Activated CD4-positive, alpha-beta T cell treated with anti-CD3 and anti-CD28 coated beads, Interleukin-2, amount 10 ng/mL, durations not matched to agents 24 days and 14 days (primary cell): ENCODE measurements at regions not wholly inside any gene's neighbourhood (a gene's known extent, or its start where the extent isn't known, plus 50 kb on each side); places are given as distances from the start of the nearest gene placed in this dataset.
"Not testable (repeated sequence)": the region's sequence is repeated elsewhere in the genome, so short reads cannot be mapped to it uniquely, and the experiment has no call there.

Source experiments
- DNase-seq: peaks from one replicate; pipeline ENCODE4 v3.0.0; 2022
- H3K27ac Mint-ChIP-seq: one replicate; pipeline ENCODE4 v1.8.0; 2022; ENCODE audit warnings: mild to moderate bottlenecking, mixed read lengths
- H3K27me3 Mint-ChIP-seq: one replicate; pipeline ENCODE4 v1.8.0; 2022; ENCODE audit warnings: mixed read lengths
- H3K36me3 Mint-ChIP-seq: one replicate; pipeline ENCODE4 v1.8.0; 2022; ENCODE audit warnings: low read depth, mild to moderate bottlenecking, mixed read lengths
- H3K4me1 Mint-ChIP-seq: one replicate; pipeline ENCODE4 v1.8.0; 2021; ENCODE audit warnings: mixed read lengths
- H3K4me3 Mint-ChIP-seq: one replicate; pipeline ENCODE4 v1.8.0; 2022; ENCODE audit warnings: mild to moderate bottlenecking, moderate library complexity, mixed read lengths
- H3K9me3 Mint-ChIP-seq: one replicate; pipeline ENCODE4 v1.8.0; 2021; ENCODE audit warnings: mixed read lengths
- intact Hi-C: fragments of 100-400 bp; cut with micrococcal nuclease; formaldehyde crosslinking; loops from one replicate; pipeline ENCODE4 v1.15.1; 2023

DNA sequence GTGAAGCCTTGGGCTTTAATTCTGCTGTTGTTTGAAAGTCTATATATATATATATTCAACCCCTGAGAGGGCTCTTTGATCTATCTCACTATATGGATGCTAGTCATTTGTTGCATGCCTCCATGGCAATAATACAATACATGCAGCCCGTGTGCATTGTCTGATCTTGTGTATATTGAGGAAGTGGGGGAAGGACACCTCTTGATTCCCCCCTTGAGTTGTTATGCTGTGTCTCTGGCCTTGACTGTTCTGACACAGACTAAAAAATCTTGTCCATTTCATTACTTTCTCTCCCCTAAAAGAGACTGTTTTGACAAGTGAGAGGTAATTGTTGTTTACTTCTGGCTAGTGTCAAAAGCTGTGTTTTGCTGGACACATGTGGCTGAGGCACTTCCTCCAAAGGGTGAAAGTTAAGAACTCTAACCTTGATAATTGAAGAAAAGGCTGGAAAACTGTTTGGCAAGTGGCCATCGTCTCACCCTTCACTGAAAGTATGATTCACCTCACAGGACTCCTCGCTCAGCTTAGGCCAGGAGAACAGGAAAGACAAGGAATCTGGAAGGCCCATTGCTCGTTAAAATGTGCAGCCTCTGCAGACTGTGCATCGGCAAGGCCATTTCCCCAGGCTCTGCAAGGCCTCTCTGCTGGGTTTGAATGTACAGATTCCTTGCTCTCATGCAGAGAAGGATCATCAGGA, 304.0 kb downstream of the PRELID2 start:
- intact Hi-C loops, result no loop called here
- DNase-seq, result no peak
- no peaks in the 10 kb centered on the region for H3K36me3 Mint-ChIP-seq
- H3K4me1 Mint-ChIP-seq, result no peaks in the 10 kb centered on the region
- no peaks in the 10 kb centered on the region for H3K9me3 Mint-ChIP-seq
- H3K27me3 Mint-ChIP-seq, result no peaks in the 10 kb centered on the region
- H3K27ac Mint-ChIP-seq, result no peak overlapping the region
- no peak overlapping the region for H3K4me3 Mint-ChIP-seq

DNA sequence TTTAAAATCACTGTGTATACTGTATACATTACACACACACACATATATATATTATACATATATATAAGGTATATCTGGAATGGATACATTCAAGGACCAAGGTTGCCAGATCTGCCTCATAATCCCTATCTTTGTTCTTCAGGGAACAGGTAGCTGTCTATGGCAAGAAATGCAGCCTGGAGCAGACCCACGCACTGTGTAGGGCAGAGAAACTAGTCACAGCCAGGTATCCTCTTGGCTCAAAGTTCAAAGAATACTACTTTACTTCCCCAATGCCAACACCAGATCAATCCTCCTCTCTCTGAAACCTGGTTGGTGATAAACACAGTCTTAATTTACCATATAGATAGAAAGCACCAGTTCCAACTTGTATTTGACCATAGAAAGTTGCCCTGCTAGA, 313.6 kb downstream of the PRELID2 start:
- no peak overlapping the region for H3K27ac Mint-ChIP-seq
- no peaks in the 10 kb centered on the region for H3K4me1 Mint-ChIP-seq

DNA sequence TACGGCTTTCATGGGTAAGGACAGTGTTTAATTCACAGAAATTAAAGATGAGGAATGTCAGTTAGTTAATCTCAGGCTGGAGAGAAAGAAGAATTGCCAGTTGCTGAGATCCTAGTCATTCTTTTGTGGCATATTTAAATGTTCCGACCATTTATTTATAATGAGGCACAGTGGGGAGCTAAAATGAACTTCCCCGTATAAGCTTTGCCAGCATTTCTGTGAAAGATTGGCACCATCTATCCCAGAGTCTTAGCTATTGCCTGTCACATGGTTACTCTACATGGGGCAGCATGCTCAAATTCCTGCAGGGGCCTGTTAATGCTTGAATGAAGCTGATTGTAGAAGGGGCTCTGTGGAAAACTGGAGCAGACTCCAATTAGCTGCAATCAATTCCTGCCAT, 314.1 kb downstream of the PRELID2 start:
- DNase-seq, result no peak
- H3K4me1 Mint-ChIP-seq, result no peaks in the 10 kb centered on the region
- intact Hi-C loops, result no loop called here
- H3K9me3 Mint-ChIP-seq, result peaks cover 4% of the 10 kb centered on the region
- H3K27me3 Mint-ChIP-seq, result no peaks in the 10 kb centered on the region
- H3K36me3 Mint-ChIP-seq, result no peaks in the 10 kb centered on the region
- H3K4me3 Mint-ChIP-seq, result no peak overlapping the region
- H3K27ac Mint-ChIP-seq, result no peak overlapping the region

More for the DNA sequence above, 313.6 kb downstream of the PRELID2 start:
- intact Hi-C loops, result no loop called here
- no peak overlapping the region for H3K4me3 Mint-ChIP-seq
- no peaks in the 10 kb centered on the region for H3K36me3 Mint-ChIP-seq
- no peak for DNase-seq
- H3K9me3 Mint-ChIP-seq, result peaks cover 4% of the 10 kb centered on the region
- H3K27me3 Mint-ChIP-seq, result no peaks in the 10 kb centered on the region

- Mint-ChIP-seq H3K4me3 (no peak overlapping the region), H3K27ac (no peak overlapping the region), H3K9me3 (peaks cover 4% of the 10 kb centered on the region), H3K4me1 (no peaks in the 10 kb centered on the region), H3K36me3 (no peaks in the 10 kb centered on the region), H3K27me3 (no peaks in the 10 kb centered on the region)
- DNase-seq, result no peak
- intact Hi-C loops, result no loop called here
These were observed 314.8 kb downstream of the PRELID2 start for GRCh38 chr5:145520335-145520734.

GRCh38 chr5:145517588-145517987, 317.6 kb downstream of the PRELID2 start:
- H3K4me1 Mint-ChIP-seq, H3K36me3 Mint-ChIP-seq, H3K27me3 Mint-ChIP-seq, DNase-seq, H3K9me3 Mint-ChIP-seq, H3K27ac Mint-ChIP-seq, H3K4me3 Mint-ChIP-seq, intact Hi-C loops: not testable (repeated sequence)

- Mint-ChIP-seq H3K36me3 (no peaks in the 10 kb centered on the region), H3K4me3 (no peak overlapping the region), H3K4me1 (no peaks in the 10 kb centered on the region), H3K9me3 (peaks cover 4% of the 10 kb centered on the region), H3K27ac (no peak overlapping the region), H3K27me3 (no peaks in the 10 kb centered on the region)
- intact Hi-C loops, result no loop called here
- DNase-seq, result no peak
These were observed 323.8 kb downstream of the PRELID2 start for GRCh38 chr5:145511351-145511750.

DNA sequence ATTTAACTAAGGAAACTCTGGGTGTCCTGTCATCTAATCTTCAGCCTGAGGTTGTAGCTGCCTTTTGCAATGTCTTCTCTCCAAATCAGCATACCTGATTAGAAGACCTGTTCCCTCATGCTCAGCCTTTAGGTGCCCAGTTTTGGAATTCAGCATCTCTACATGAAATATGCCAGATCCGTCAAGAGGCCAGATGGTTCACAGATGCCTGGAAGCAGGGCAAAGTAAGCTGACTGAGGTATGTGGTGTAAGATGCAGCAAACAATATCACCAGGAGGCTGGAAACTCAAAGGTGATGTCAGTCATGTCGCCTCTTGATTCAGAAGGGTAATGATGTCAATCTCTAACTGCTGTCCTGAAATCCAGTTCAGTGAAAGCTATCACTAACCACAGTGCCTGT, 324.4 kb downstream of the PRELID2 start:
- H3K4me1 Mint-ChIP-seq, result no peaks in the 10 kb centered on the region
- H3K27me3 Mint-ChIP-seq, result no peaks in the 10 kb centered on the region
- no peak overlapping the region for H3K27ac Mint-ChIP-seq
- intact Hi-C loops, result no loop called here
- no peak for DNase-seq
- peaks cover 4% of the 10 kb centered on the region for H3K9me3 Mint-ChIP-seq
- no peak overlapping the region for H3K4me3 Mint-ChIP-seq
- H3K36me3 Mint-ChIP-seq, result no peaks in the 10 kb centered on the region

DNA sequence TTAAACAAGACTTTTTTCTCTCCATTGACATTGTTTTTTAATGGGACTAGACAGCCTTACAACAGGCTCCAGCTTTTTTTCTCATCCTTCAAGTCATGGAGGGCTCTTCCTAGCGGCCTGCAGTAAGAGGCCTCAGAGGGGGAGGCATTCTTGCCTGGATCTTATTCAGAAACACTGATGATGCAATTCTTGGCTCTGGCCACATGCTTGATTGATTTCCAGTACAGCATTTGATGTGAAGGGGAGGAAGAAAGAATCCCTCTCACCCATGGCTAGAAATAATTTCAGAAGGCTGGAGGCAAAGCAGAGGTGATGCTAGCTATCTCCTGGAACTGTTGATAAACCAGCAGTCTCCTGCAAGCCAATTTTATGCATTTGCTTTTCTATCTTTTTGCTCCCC, 324.8 kb downstream of the PRELID2 start:
- Mint-ChIP-seq H3K4me1 (no peaks in the 10 kb centered on the region), H3K4me3 (no peak overlapping the region), H3K27ac (no peak overlapping the region), H3K36me3 (no peaks in the 10 kb centered on the region), H3K9me3 (no peaks in the 10 kb centered on the region), H3K27me3 (no peaks in the 10 kb centered on the region)
- DNase-seq, result no peak
- intact Hi-C loops, result no loop called here

DNA sequence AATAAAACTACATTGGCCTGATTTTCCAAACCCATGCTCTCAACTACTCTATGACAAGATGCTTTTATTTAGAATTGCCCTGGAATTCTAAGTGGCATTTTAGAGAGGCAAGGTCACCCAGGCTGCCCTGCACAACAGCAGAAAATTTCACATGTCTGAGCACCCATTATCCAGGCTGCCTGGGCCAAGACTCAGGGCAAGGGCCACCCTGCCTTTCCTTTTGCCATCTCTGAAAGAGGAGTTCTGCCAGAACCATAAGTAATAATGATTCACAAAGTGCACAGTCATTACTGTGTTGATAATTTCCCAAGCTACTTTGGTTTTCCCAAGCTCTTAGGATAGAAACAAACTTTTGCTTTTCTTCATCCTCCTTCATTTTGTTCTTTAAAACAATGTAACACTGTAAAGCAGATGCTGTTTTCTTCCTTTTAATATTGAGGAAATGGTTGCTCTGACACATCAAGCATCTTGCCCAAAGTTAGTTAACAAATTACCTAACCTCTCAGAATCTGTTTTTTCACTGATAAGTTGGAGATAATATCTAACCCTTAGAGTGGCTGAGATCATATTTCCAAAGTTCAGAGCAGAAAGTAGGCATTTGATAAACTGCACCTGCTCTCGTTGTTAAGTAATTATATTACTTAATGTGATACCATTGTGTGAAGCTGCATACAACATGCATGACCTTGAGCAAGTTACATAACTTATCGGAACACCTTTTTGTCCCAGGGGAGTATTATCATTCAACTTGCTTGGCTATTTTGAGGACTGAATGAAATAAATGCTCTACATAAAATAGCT, 325.6 kb downstream of the PRELID2 start:
- H3K27ac Mint-ChIP-seq, result no peak overlapping the region
- no peak for DNase-seq
- no peaks in the 10 kb centered on the region for H3K27me3 Mint-ChIP-seq
- H3K36me3 Mint-ChIP-seq, result no peaks in the 10 kb centered on the region
- intact Hi-C loops, result no loop called here
- H3K4me3 Mint-ChIP-seq, result no peak overlapping the region
- H3K4me1 Mint-ChIP-seq, result no peaks in the 10 kb centered on the region
- H3K9me3 Mint-ChIP-seq, result no peaks in the 10 kb centered on the region

GRCh38 chr5:145506185-145506850, 328.8 kb downstream of the PRELID2 start:
- DNase-seq, result no peak
- no peaks in the 10 kb centered on the region for H3K9me3 Mint-ChIP-seq
- intact Hi-C loops, result no loop called here
- no peak overlapping the region for H3K27ac Mint-ChIP-seq
- no peak overlapping the region for H3K4me3 Mint-ChIP-seq
- no peaks in the 10 kb centered on the region for H3K4me1 Mint-ChIP-seq
- H3K36me3 Mint-ChIP-seq, result no peaks in the 10 kb centered on the region
- no peaks in the 10 kb centered on the region for H3K27me3 Mint-ChIP-seq

- Mint-ChIP-seq H3K4me3 (no peak overlapping the region), H3K27me3 (no peaks in the 10 kb centered on the region), H3K9me3 (no peaks in the 10 kb centered on the region), H3K4me1 (no peaks in the 10 kb centered on the region), H3K27ac (no peak overlapping the region), H3K36me3 (no peaks in the 10 kb centered on the region)
- intact Hi-C loops, result no loop called here
- no peak for DNase-seq
These were observed 332.2 kb downstream of the PRELID2 start for GRCh38 chr5:145502906-145503305.

DNA sequence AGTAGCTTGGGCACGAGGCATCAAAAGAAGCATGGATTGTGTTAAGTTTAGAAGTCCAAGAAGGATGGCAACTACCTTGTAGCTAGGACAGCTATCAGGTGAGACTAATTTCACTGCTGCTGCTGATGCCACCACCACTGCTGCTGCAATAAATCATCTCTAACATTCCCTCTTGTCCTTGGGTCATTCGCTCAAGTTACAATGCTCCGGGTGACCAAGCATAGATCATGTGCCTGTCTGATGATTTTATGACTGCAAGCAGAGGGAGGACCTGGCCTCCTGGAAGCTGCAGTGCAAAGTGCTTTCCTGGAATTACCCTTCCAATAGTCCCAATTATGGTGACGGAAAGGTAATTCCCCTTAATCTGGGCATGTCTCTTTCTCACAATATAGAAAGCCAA, 334.4 kb downstream of the PRELID2 start:
- H3K4me3 Mint-ChIP-seq, result no peak overlapping the region
- intact Hi-C loops, result no loop called here
- H3K27ac Mint-ChIP-seq, result no peak overlapping the region
- H3K9me3 Mint-ChIP-seq, result no peaks in the 10 kb centered on the region
- no peaks in the 10 kb centered on the region for H3K4me1 Mint-ChIP-seq
- DNase-seq, result no peak
- H3K27me3 Mint-ChIP-seq, result no peaks in the 10 kb centered on the region
- H3K36me3 Mint-ChIP-seq, result no peaks in the 10 kb centered on the region

- H3K9me3 Mint-ChIP-seq, result no peaks in the 10 kb centered on the region
- H3K4me1 Mint-ChIP-seq, result no peaks in the 10 kb centered on the region
- no peaks in the 10 kb centered on the region for H3K36me3 Mint-ChIP-seq
- DNase-seq, result no peak
- H3K27me3 Mint-ChIP-seq, result no peaks in the 10 kb centered on the region
- H3K27ac Mint-ChIP-seq, result no peak overlapping the region
- no peak overlapping the region for H3K4me3 Mint-ChIP-seq
- intact Hi-C loops, result no loop called here
These were observed 335.7 kb downstream of the PRELID2 start for GRCh38 chr5:145499483-145499882.

GRCh38 chr5:145497052-145497451, 338.1 kb downstream of the PRELID2 start:
- Mint-ChIP-seq H3K27ac (no peak overlapping the region), H3K4me3 (no peak overlapping the region), H3K27me3 (no peaks in the 10 kb centered on the region), H3K4me1 (no peaks in the 10 kb centered on the region), H3K36me3 (no peaks in the 10 kb centered on the region), H3K9me3 (no peaks in the 10 kb centered on the region)
- DNase-seq, result no peak
- intact Hi-C loops, result no loop called here
